K562 (cell line): ENCODE measurements at regions not wholly inside any gene's neighbourhood (a gene's known extent, or its start where the extent isn't known, plus 50 kb on each side); places are given as distances from the start of the nearest gene placed in this dataset.

ENCODE experiments used
- ATAC-seq: fragments of 200-7000 bp; cut with Tn5 transposase; 3 replicates; pipeline ENCODE4 v1.9.1; 2020; ENCODE audit warnings: moderate library complexity
- BruUV-seq: library from RNA; stranded (reverse); fragments of 400-500 nt; replicated peaks from 2 replicates; lab custom pipeline; 2021; lab: Mats Ljungman, UMichigan
- CTCF ChIA-PET: fragments of 300-600 bp; formaldehyde crosslinking; extraction: SDS; loops from one replicate; lab custom pipeline; 2021; ENCODE audit warnings: low intra/inter-chr PET ratio; lab: Yijun Ruan, JAX
- POLR2A ChIA-PET: fragments of 300-600, 350-650 bp; sonication (Branson Sonifier 250); formaldehyde crosslinking; extraction: SDS; loops from one replicate; lab custom pipeline; 2021; ENCODE audit warnings: antibody characterized with exemption, inconsistent platforms; lab: Yijun Ruan, JAX
- DNase-seq, 4 experiments: peaks; one replicate each; pipeline versions ENCODE4 v3.0.0 to v3.0.0-alpha.2; 2011 to 2018; ENCODE audit warnings: low spot score in 3 of 4, mixed read lengths in 3 of 4; ENCODE audit errors: extremely low read depth in 1 of 4
- FAIRE-seq: peaks from 2 replicates; lab custom pipeline; 2011; peaks lifted over from hg19 to GRCh38; lab: Jason Lieb, UNC
- H2AFZ ChIP-seq: 2 replicates; pipeline ENCODE4 v1.6.0; 2011; ENCODE audit warnings: low read depth, low read length, control low read depth, inconsistent platforms
- H3K27ac ChIP-seq: fragments of 200-600 bp; 3 replicates; pipeline ENCODE4 v1.8.0; 2011; ENCODE audit warnings: low read depth, mild to moderate bottlenecking, control low read depth, inconsistent platforms, low read length, moderate library complexity, mixed read lengths; ENCODE audit errors: extremely low read depth
- H3K27me3 ChIP-seq, 2 experiments: fragments of 300-600 bp in 1 of 2; 2 replicates in 1 of 2; 3 replicates in 1 of 2; pipeline versions ENCODE4 v1.6.0 to v1.8.0; 2011; ENCODE audit warnings: inconsistent platforms in 2 of 2, low read length in 2 of 2, mild to moderate bottlenecking in 1 of 2, mixed read lengths in 1 of 2, moderate library complexity in 1 of 2; ENCODE audit not compliant: control insufficient read depth in 2 of 2, insufficient read depth in 2 of 2
- H3K36me3 ChIP-seq: fragments of 300-600 bp; 3 replicates; pipeline ENCODE4 v1.8.0; 2011; ENCODE audit warnings: mild to moderate bottlenecking, low read length, inconsistent platforms; ENCODE audit not compliant: control insufficient read depth, insufficient read depth
- H3K4me1 ChIP-seq, 2 experiments: fragments of 200-600 bp in 1 of 2; replicated peaks in 1 of 2; 2 replicates in 1 of 2; 3 replicates in 1 of 2; pipeline versions ENCODE4 v1.5.1 to v1.8.0; 2011; ENCODE audit warnings: inconsistent platforms in 2 of 2, low read length in 2 of 2, mild to moderate bottlenecking in 1 of 2, mixed read lengths in 1 of 2, moderate library complexity in 1 of 2; ENCODE audit not compliant: control insufficient read depth in 2 of 2, insufficient read depth in 2 of 2
- H3K4me2 ChIP-seq: 2 replicates; pipeline ENCODE4 v1.6.1; 2011; ENCODE audit warnings: low read length, control low read depth, inconsistent platforms, mixed read lengths; ENCODE audit not compliant: insufficient read depth
- H3K4me3 ChIP-seq: fragments of 200-600 bp; sonication (generic), shearing (Covaris generic); 2 replicates; pipeline ENCODE4 v1.5.1; 2016; ENCODE audit warnings: control low read depth, inconsistent platforms
- H3K79me2 ChIP-seq: fragments of 200-600 bp; 3 replicates; pipeline ENCODE4 v1.8.0; 2011; ENCODE audit warnings: low read length, inconsistent platforms; ENCODE audit not compliant: control insufficient read depth, insufficient read depth
- H3K9ac ChIP-seq, 2 experiments: 2 replicates each; pipeline versions ENCODE4 v1.6.0 to v1.6.1; 2011; ENCODE audit warnings: low read depth in 2 of 2, low read length in 2 of 2, control low read depth in 1 of 2, inconsistent platforms in 1 of 2, mild to moderate bottlenecking in 1 of 2, mixed read lengths in 1 of 2; ENCODE audit not compliant: insufficient read depth in 1 of 2
- H3K9me1 ChIP-seq: one replicate; pipeline ENCODE4 v1.6.0; 2011; ENCODE audit warnings: inconsistent platforms, mild to moderate bottlenecking, low read length, moderate library complexity; ENCODE audit not compliant: control insufficient read depth, insufficient read depth
- H3K9me3 ChIP-seq: replicated peaks from 2 replicates; pipeline ENCODE4 v1.5.1; 2011; ENCODE audit warnings: low read depth, low read length, inconsistent platforms; ENCODE audit not compliant: control insufficient read depth, insufficient read depth
- H4K20me1 ChIP-seq: replicated peaks from 2 replicates; pipeline ENCODE4 v1.6.1; 2011; ENCODE audit warnings: low read length, inconsistent platforms, mixed read lengths; ENCODE audit not compliant: control insufficient read depth, insufficient read depth
- CEBPB ChIP-seq: fragments of 450-650 bp; IDR thresholded peaks from 2 replicates; pipeline ENCODE4 v1.6.1; 2016; ENCODE audit warnings: missing genetic modification characterization, missing compliant biosample characterization
- FOSL1 ChIP-seq: fragments of 200-800 bp; sonication (Bioruptor generic); conservative IDR thresholded peaks from 2 replicates; pipeline ENCODE4 v1.6.1; 2016; ENCODE audit warnings: missing genetic modification characterization, missing compliant biosample characterization
- ILK ChIP-seq: fragments of 450-650 bp; IDR thresholded peaks from 2 replicates; pipeline ENCODE4 v1.6.1; 2016; ENCODE audit warnings: missing genetic modification characterization, low read depth, mild to moderate bottlenecking, missing compliant biosample characterization, moderate library complexity, borderline replicate concordance
- L3MBTL2 ChIP-seq: fragments of 450-650 bp; IDR thresholded peaks from 2 replicates; pipeline ENCODE4 v1.6.1; 2016; ENCODE audit warnings: mild to moderate bottlenecking, moderate library complexity
- RUNX1 ChIP-seq: sonication (generic); IDR thresholded peaks from 2 replicates; pipeline ENCODE4 v1.6.1; 2016; ENCODE audit warnings: antibody characterized with exemption, low read depth
- ZNF143 ChIP-seq: sonication (generic); formaldehyde crosslinking; IDR thresholded peaks from 2 replicates; pipeline ENCODE4 v1.9.0; 2022; ENCODE audit warnings: mild to moderate bottlenecking, missing genetic modification reagents
- ZNF282 ChIP-seq: sonication (generic); formaldehyde crosslinking; IDR thresholded peaks from 2 replicates; pipeline ENCODE4 v1.8.1; 2023; ENCODE audit warnings: missing genetic modification reagents
- ZNF436 ChIP-seq: fragments of 250-450, 450-650 bp; sonication (Bioruptor Pico); formaldehyde crosslinking; IDR thresholded peaks from 2 replicates; pipeline ENCODE4 v1.7.0; 2020; ENCODE audit warnings: mild to moderate bottlenecking
- WGBS: fragments of 100-300 bp; shearing (Covaris generic); methylation state at CpG from one replicate; pipeline ENCODE4 v1.1.6; 2016; ENCODE audit warnings: low coverage, mixed read lengths; ENCODE audit not compliant: insufficient coverage; ENCODE audit errors: missing lambda C conversion rate; 5-methylcytosine and 5-hydroxymethylcytosine counted together
- in situ Hi-C: fragments of 300-500 bp; cut with MboI; formaldehyde crosslinking; loops from 4 replicates; pipeline ENCODE4 v1.15.0; 2018; ENCODE audit warnings: inconsistent platforms, mixed read lengths
- intact Hi-C: fragments of 100-400 bp; cut with micrococcal nuclease; formaldehyde crosslinking; loops from 2 replicates; pipeline ENCODE4 v1.14.2; 2022
- TF ChIP-seq, protein P1 (sequence below): fragments of 250-450 bp; sonication (Bioruptor Pico); IDR thresholded peaks from 2 replicates; pipeline ENCODE4 v1.8.0; 2021; ENCODE audit warnings: moderate library complexity, mild to moderate bottlenecking, inconsistent platforms
- TF ChIP-seq, protein P2 (sequence below): fragments of 250-450 bp; sonication (Bioruptor Pico); IDR thresholded peaks from 2 replicates; pipeline ENCODE4 v1.4.0; 2020; ENCODE audit warnings: mild to moderate bottlenecking, moderate library complexity, borderline replicate concordance
- TF ChIP-seq, protein P3 (sequence below): fragments of 450-650 bp; IDR thresholded peaks from 2 replicates; pipeline ENCODE4 v1.6.1; 2018; ENCODE audit not compliant: partially characterized antibody
- TF ChIP-seq, protein P4 (sequence below), 3 experiments: IDR thresholded peaks in 2 of 3; conservative IDR thresholded peaks in 1 of 3; 2 replicates each; pipeline ENCODE4 v1.5.1; 2011 to 2012; ENCODE audit warnings: low read length in 3 of 3, mild to moderate bottlenecking in 3 of 3, control low read depth in 2 of 3, improper control_type of control experiment in 1 of 3, inconsistent platforms in 1 of 3, low read depth in 1 of 3, mixed read lengths in 1 of 3, moderate library complexity in 1 of 3; ENCODE audit not compliant: insufficient read depth in 2 of 3

DNA sequence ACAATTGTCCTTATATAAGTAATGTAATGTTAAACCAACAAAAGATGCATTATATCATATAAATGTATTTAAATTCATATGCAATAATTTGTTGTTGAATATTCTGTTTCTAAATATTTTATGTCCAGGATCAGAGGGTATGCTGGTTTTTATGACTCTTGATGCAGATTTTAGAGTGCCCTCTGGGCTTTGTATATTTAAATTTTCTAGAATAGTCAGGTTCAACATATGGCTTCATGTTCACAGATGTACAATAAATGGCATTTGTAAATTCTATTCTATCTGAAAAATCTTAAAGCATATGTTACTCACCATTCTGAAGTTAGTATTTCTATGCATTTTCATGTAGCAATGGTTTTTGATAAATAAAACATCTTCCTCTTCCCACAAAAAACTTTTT is 1555.4 kb downstream of the PCDH18 start (continued):
- TF ChIP-seq, protein P1, sequence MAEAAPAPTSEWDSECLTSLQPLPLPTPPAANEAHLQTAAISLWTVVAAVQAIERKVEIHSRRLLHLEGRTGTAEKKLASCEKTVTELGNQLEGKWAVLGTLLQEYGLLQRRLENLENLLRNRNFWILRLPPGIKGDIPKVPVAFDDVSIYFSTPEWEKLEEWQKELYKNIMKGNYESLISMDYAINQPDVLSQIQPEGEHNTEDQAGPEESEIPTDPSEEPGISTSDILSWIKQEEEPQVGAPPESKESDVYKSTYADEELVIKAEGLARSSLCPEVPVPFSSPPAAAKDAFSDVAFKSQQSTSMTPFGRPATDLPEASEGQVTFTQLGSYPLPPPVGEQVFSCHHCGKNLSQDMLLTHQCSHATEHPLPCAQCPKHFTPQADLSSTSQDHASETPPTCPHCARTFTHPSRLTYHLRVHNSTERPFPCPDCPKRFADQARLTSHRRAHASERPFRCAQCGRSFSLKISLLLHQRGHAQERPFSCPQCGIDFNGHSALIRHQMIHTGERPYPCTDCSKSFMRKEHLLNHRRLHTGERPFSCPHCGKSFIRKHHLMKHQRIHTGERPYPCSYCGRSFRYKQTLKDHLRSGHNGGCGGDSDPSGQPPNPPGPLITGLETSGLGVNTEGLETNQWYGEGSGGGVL: no peak
- no peak for TF ChIP-seq CEBPB
- TF ChIP-seq, protein P2, sequence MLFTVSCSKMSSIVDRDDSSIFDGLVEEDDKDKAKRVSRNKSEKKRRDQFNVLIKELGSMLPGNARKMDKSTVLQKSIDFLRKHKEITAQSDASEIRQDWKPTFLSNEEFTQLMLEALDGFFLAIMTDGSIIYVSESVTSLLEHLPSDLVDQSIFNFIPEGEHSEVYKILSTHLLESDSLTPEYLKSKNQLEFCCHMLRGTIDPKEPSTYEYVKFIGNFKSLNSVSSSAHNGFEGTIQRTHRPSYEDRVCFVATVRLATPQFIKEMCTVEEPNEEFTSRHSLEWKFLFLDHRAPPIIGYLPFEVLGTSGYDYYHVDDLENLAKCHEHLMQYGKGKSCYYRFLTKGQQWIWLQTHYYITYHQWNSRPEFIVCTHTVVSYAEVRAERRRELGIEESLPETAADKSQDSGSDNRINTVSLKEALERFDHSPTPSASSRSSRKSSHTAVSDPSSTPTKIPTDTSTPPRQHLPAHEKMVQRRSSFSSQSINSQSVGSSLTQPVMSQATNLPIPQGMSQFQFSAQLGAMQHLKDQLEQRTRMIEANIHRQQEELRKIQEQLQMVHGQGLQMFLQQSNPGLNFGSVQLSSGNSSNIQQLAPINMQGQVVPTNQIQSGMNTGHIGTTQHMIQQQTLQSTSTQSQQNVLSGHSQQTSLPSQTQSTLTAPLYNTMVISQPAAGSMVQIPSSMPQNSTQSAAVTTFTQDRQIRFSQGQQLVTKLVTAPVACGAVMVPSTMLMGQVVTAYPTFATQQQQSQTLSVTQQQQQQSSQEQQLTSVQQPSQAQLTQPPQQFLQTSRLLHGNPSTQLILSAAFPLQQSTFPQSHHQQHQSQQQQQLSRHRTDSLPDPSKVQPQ (CRISPR knock-in tag): no peak

DNA sequence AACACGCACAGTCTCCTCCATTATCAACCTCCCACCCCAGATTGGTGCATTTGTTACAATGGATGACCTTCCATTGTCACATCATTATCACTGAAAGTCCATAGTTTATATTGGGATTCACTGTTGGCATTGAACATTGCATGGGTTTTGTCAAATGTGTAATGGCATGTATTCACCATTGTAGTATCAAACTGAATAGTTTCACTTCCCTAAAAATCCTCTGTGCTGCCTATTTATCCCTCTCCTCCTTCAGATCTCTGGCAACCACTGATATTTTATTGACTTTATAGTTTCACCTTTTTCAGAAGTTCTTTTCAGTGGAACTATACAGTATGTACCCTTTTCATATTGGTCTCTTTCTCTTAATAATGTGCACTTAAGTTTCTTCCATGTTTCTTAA is 1565.4 kb downstream of the PCDH18 start:
- Histone ChIP-seq H3K4me2 (no peak overlapping the region), H3K9me1 (no peaks in the 10 kb centered on the region), H3K79me2 (no peaks in the 10 kb centered on the region), H3K4me1 (no peaks in the 10 kb centered on the region), H3K9me3 (no peaks in the 10 kb centered on the region), H3K9ac (no peak overlapping the region), H3K4me3 (no peak overlapping the region), H4K20me1 (no peaks in the 10 kb centered on the region), H3K27ac (no peak overlapping the region), H3K36me3 (no peaks in the 10 kb centered on the region), H2AFZ (no peak overlapping the region), H3K27me3 (no peaks in the 10 kb centered on the region)
- FAIRE-seq (no peak), DNase-seq (no peak), ATAC-seq (no peak)
- 0% methylated on average over 1 of the region's 1 CpG for WGBS
- ChIA-PET POLR2A (no interaction called here), CTCF (no interaction called here)
- intact Hi-C loops: no loop called here
- BruUV-seq: no TSS peak
- in situ Hi-C loops: no loop called here
- no peak for TF ChIP-seq RUNX1
- no peak for TF ChIP-seq ZNF282 (CRISPR knock-in tag)
- no peak for TF ChIP-seq FOSL1 (tag)
- no peak for TF ChIP-seq ZNF143
- TF ChIP-seq ILK: no peak
- TF ChIP-seq ZNF436: no peak
- TF ChIP-seq, protein P3, sequence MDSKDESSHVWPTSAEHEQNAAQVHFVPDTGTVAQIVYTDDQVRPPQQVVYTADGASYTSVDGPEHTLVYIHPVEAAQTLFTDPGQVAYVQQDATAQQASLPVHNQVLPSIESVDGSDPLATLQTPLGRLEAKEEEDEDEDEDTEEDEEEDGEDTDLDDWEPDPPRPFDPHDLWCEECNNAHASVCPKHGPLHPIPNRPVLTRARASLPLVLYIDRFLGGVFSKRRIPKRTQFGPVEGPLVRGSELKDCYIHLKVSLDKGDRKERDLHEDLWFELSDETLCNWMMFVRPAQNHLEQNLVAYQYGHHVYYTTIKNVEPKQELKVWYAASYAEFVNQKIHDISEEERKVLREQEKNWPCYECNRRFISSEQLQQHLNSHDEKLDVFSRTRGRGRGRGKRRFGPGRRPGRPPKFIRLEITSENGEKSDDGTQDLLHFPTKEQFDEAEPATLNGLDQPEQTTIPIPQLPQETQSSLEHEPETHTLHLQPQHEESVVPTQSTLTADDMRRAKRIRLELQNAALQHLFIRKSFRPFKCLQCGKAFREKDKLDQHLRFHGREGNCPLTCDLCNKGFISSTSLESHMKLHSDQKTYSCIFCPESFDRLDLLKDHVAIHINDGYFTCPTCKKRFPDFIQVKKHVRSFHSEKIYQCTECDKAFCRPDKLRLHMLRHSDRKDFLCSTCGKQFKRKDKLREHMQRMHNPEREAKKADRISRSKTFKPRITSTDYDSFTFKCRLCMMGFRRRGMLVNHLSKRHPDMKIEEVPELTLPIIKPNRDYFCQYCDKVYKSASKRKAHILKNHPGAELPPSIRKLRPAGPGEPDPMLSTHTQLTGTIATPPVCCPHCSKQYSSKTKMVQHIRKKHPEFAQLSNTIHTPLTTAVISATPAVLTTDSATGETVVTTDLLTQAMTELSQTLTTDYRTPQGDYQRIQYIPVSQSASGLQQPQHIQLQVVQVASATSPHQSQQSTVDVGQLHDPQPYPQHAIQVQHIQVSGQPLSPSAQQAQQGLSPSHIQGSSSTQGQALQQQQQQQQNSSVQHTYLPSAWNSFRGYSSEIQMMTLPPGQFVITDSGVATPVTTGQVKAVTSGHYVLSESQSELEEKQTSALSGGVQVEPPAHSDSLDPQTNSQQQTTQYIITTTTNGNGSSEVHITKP: no peak
- TF ChIP-seq, protein P4, sequence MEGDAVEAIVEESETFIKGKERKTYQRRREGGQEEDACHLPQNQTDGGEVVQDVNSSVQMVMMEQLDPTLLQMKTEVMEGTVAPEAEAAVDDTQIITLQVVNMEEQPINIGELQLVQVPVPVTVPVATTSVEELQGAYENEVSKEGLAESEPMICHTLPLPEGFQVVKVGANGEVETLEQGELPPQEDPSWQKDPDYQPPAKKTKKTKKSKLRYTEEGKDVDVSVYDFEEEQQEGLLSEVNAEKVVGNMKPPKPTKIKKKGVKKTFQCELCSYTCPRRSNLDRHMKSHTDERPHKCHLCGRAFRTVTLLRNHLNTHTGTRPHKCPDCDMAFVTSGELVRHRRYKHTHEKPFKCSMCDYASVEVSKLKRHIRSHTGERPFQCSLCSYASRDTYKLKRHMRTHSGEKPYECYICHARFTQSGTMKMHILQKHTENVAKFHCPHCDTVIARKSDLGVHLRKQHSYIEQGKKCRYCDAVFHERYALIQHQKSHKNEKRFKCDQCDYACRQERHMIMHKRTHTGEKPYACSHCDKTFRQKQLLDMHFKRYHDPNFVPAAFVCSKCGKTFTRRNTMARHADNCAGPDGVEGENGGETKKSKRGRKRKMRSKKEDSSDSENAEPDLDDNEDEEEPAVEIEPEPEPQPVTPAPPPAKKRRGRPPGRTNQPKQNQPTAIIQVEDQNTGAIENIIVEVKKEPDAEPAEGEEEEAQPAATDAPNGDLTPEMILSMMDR (IDR thresholded peaks at IDR 0.05 in 2 of 3, conservative IDR thresholded peaks at IDR 0.05 in 1 of 3; ENCODE audit: insufficient read depth in 2 of 3, low read depth in 1 of 3, low read length in 3 of 3): no peak
- TF ChIP-seq L3MBTL2: no peak
